Liver (tissue), 8 donors: ENCODE measurements at regions not wholly inside any gene's neighbourhood (a gene's known extent, or its start where the extent isn't known, plus 50 kb on each side); places are given as distances from the start of the nearest gene placed in this dataset.

Experiments
- DNase-seq: peaks from one replicate; pipeline ENCODE4 v3.0.0-alpha.2; 2017; ENCODE audit warnings: low spot score
- H3K27ac ChIP-seq, 2 donors: one replicate each; pipeline ENCODE4 v1.7.0; 2013; ENCODE audit warnings: inconsistent platforms in 2 of 2, low read length in 2 of 2, control low read depth in 1 of 2, low read depth in 1 of 2, mild to moderate bottlenecking in 1 of 2
- H3K27me3 ChIP-seq, 4 donors: one replicate each; pipeline versions ENCODE4 v1.6.1 to v1.7.0; 2013; ENCODE audit warnings: low read length in 3 of 4, inconsistent platforms in 1 of 4, mild to moderate bottlenecking in 1 of 4, moderate library complexity in 1 of 4; ENCODE audit not compliant: control insufficient read depth in 4 of 4, insufficient read depth in 4 of 4
- H3K36me3 ChIP-seq, 4 donors: one replicate each; pipeline versions ENCODE4 v1.6.1 to v1.7.0; 2013; ENCODE audit warnings: low read length in 3 of 4, mild to moderate bottlenecking in 3 of 4, low read depth in 1 of 4, moderate library complexity in 1 of 4; ENCODE audit not compliant: control insufficient read depth in 4 of 4, insufficient read depth in 3 of 4
- H3K4me1 ChIP-seq, 4 donors: one replicate each; pipeline versions ENCODE4 v1.6.1 to v1.7.0; 2013; ENCODE audit warnings: low read length in 3 of 4, mild to moderate bottlenecking in 3 of 4, moderate library complexity in 1 of 4; ENCODE audit not compliant: control insufficient read depth in 4 of 4, insufficient read depth in 4 of 4
- H3K4me3 ChIP-seq, 3 donors: one replicate each; pipeline versions ENCODE4 v1.6.1 to v1.7.0; 2013; ENCODE audit warnings: low read length in 3 of 3, control low read depth in 1 of 3, low read depth in 1 of 3, mild to moderate bottlenecking in 1 of 3
- H3K9ac ChIP-seq, 2 donors: one replicate each; pipeline ENCODE4 v1.7.0; 2013; ENCODE audit warnings: low read length in 2 of 2, mild to moderate bottlenecking in 2 of 2, moderate library complexity in 2 of 2, control low read depth in 1 of 2, low read depth in 1 of 2
- H3K9me3 ChIP-seq, 4 donors: one replicate each; pipeline versions ENCODE4 v1.6.1 to v1.7.0; 2013; ENCODE audit warnings: low read length in 3 of 4; ENCODE audit not compliant: control insufficient read depth in 4 of 4
- EGR1 ChIP-seq, 2 donors: IDR thresholded peaks; 2 replicates each; pipeline ENCODE4 v1.6.1; 2016 to 2018; ENCODE audit warnings: antibody characterized with exemption in 2 of 2, low read depth in 2 of 2
- FOXA1 ChIP-seq: IDR thresholded peaks from 2 replicates; pipeline ENCODE4 v1.6.1; 2016; ENCODE audit warnings: antibody characterized with exemption
- GABPA ChIP-seq, 2 donors: IDR thresholded peaks in 1 of 2; conservative IDR thresholded peaks in 1 of 2; 2 replicates each; pipeline ENCODE4 v1.6.1; 2016; ENCODE audit warnings: antibody characterized with exemption in 2 of 2, mild to moderate bottlenecking in 1 of 2, moderate library complexity in 1 of 2
- HNF4A ChIP-seq, 2 donors: conservative IDR thresholded peaks; 2 replicates each; pipeline ENCODE4 v1.6.1; 2016; ENCODE audit warnings: antibody characterized with exemption in 2 of 2, mild to moderate bottlenecking in 2 of 2
- HNF4G ChIP-seq: IDR thresholded peaks from 2 replicates; pipeline ENCODE4 v1.6.1; 2016; ENCODE audit warnings: antibody characterized with exemption
- JUND ChIP-seq, 2 donors: IDR thresholded peaks; 2 replicates each; pipeline ENCODE4 v1.6.1; 2016; ENCODE audit warnings: antibody characterized with exemption in 2 of 2
- RAD21 ChIP-seq, 2 donors: IDR thresholded peaks; 2 replicates each; pipeline ENCODE4 v1.6.1; 2016; ENCODE audit warnings: antibody characterized with exemption in 2 of 2, mild to moderate bottlenecking in 2 of 2
- RXRA ChIP-seq, 2 donors: IDR thresholded peaks; 2 replicates each; pipeline ENCODE4 v1.6.1; 2017 to 2018; ENCODE audit warnings: antibody characterized with exemption in 2 of 2, mild to moderate bottlenecking in 1 of 2
- SP1 ChIP-seq: IDR thresholded peaks from 2 replicates; pipeline ENCODE4 v1.6.1; 2018; ENCODE audit warnings: antibody characterized with exemption, mild to moderate bottlenecking
- TAF1 ChIP-seq: conservative IDR thresholded peaks from 2 replicates; pipeline ENCODE4 v1.6.1; 2016; ENCODE audit warnings: antibody characterized with exemption, mild to moderate bottlenecking
- YY1 ChIP-seq: IDR thresholded peaks from 2 replicates; pipeline ENCODE4 v1.6.1; 2016; ENCODE audit warnings: antibody characterized with exemption, mild to moderate bottlenecking
- WGBS: extraction: QIAGEN DNeasy Blood & Tissue Kit; methylation state at CpG from one replicate; pipeline ENCODE4 v1.1.7; 2013; 5-methylcytosine and 5-hydroxymethylcytosine counted together
- TF ChIP-seq, protein P1 (sequence below): fragments of 150-350 bp; IDR thresholded peaks from 2 replicates; pipeline ENCODE4 v1.5.1; 2017; ENCODE audit warnings: improper control_type of control experiment, low read depth, low read length; ENCODE audit not compliant: missing input control
- TF ChIP-seq, protein P2 (sequence below): IDR thresholded peaks from 2 replicates; pipeline ENCODE4 v1.6.1; 2016; ENCODE audit warnings: antibody characterized with exemption
- TF ChIP-seq, protein P3 (sequence below): IDR thresholded peaks from 2 replicates; pipeline ENCODE4 v1.6.1; 2016; ENCODE audit warnings: antibody characterized with exemption
- TF ChIP-seq, protein P4 (sequence below): IDR thresholded peaks from 2 replicates; pipeline ENCODE4 v1.6.1; 2016; ENCODE audit warnings: antibody characterized with exemption, mild to moderate bottlenecking
- TF ChIP-seq, protein P5 (sequence below): IDR thresholded peaks from 2 replicates; pipeline ENCODE4 v1.6.1; 2016; ENCODE audit warnings: antibody characterized with exemption
- donor health status: healthy.
- donor health status: healthy.
- donor health status: healthy.
- donor health status: healthy.
- donor health status: healthy.

DNA sequence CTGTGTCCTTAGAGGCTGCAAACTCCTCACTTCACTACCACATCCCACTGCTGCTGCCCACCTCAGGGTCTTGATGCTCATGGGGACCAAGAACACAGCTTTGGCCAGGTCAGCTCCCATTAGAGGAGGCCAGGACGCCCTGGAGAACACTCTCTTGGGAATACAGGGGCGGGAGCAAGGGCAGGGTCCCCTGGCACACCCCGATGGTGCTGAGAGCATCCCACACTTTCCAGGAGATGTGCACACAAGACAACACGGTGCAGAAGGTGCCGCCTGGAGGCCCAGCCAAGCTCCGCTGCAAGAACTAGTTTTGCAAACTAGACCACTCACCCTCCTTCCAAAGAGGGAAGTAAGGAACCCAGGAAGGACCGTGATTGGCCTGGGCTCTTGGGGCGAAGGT is 304.4 kb upstream of the SALL3 start:
- H3K27ac ChIP-seq = no peak overlapping the region
- H3K4me3 ChIP-seq = no peak overlapping the region
- no peak for TF ChIP-seq HNF4A (conservative IDR thresholded peaks at IDR 0.05)
- TF ChIP-seq, protein P1, sequence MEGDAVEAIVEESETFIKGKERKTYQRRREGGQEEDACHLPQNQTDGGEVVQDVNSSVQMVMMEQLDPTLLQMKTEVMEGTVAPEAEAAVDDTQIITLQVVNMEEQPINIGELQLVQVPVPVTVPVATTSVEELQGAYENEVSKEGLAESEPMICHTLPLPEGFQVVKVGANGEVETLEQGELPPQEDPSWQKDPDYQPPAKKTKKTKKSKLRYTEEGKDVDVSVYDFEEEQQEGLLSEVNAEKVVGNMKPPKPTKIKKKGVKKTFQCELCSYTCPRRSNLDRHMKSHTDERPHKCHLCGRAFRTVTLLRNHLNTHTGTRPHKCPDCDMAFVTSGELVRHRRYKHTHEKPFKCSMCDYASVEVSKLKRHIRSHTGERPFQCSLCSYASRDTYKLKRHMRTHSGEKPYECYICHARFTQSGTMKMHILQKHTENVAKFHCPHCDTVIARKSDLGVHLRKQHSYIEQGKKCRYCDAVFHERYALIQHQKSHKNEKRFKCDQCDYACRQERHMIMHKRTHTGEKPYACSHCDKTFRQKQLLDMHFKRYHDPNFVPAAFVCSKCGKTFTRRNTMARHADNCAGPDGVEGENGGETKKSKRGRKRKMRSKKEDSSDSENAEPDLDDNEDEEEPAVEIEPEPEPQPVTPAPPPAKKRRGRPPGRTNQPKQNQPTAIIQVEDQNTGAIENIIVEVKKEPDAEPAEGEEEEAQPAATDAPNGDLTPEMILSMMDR = no peak
- no peak for TF ChIP-seq HNF4G
- no peak for TF ChIP-seq GABPA (IDR thresholded peaks at IDR 0.05 in 1 of 2, conservative IDR thresholded peaks at IDR 0.05 in 1 of 2)
- TF ChIP-seq, protein P2, sequence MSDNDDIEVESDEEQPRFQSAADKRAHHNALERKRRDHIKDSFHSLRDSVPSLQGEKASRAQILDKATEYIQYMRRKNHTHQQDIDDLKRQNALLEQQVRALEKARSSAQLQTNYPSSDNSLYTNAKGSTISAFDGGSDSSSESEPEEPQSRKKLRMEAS = no peak
- TF ChIP-seq FOXA1 = no peak
- no peak for TF ChIP-seq RXRA (IDR thresholded peaks at IDR 0.05)
- TF ChIP-seq, protein P3, sequence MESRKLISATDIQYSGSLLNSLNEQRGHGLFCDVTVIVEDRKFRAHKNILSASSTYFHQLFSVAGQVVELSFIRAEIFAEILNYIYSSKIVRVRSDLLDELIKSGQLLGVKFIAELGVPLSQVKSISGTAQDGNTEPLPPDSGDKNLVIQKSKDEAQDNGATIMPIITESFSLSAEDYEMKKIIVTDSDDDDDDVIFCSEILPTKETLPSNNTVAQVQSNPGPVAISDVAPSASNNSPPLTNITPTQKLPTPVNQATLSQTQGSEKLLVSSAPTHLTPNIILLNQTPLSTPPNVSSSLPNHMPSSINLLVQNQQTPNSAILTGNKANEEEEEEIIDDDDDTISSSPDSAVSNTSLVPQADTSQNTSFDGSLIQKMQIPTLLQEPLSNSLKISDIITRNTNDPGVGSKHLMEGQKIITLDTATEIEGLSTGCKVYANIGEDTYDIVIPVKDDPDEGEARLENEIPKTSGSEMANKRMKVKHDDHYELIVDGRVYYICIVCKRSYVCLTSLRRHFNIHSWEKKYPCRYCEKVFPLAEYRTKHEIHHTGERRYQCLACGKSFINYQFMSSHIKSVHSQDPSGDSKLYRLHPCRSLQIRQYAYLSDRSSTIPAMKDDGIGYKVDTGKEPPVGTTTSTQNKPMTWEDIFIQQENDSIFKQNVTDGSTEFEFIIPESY = no peak
- no peak for TF ChIP-seq YY1
- TF ChIP-seq RAD21 (IDR thresholded peaks at IDR 0.05) = no peak
- no peak for TF ChIP-seq TAF1
- no peak for TF ChIP-seq SP1
- TF ChIP-seq EGR1 (IDR thresholded peaks at IDR 0.05; ENCODE audit: low read depth in 2 of 2) = no peak
- no peak for TF ChIP-seq JUND (IDR thresholded peaks at IDR 0.05)
- TF ChIP-seq, protein P4, sequence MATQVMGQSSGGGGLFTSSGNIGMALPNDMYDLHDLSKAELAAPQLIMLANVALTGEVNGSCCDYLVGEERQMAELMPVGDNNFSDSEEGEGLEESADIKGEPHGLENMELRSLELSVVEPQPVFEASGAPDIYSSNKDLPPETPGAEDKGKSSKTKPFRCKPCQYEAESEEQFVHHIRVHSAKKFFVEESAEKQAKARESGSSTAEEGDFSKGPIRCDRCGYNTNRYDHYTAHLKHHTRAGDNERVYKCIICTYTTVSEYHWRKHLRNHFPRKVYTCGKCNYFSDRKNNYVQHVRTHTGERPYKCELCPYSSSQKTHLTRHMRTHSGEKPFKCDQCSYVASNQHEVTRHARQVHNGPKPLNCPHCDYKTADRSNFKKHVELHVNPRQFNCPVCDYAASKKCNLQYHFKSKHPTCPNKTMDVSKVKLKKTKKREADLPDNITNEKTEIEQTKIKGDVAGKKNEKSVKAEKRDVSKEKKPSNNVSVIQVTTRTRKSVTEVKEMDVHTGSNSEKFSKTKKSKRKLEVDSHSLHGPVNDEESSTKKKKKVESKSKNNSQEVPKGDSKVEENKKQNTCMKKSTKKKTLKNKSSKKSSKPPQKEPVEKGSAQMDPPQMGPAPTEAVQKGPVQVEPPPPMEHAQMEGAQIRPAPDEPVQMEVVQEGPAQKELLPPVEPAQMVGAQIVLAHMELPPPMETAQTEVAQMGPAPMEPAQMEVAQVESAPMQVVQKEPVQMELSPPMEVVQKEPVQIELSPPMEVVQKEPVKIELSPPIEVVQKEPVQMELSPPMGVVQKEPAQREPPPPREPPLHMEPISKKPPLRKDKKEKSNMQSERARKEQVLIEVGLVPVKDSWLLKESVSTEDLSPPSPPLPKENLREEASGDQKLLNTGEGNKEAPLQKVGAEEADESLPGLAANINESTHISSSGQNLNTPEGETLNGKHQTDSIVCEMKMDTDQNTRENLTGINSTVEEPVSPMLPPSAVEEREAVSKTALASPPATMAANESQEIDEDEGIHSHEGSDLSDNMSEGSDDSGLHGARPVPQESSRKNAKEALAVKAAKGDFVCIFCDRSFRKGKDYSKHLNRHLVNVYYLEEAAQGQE = no peak
- TF ChIP-seq, protein P5, sequence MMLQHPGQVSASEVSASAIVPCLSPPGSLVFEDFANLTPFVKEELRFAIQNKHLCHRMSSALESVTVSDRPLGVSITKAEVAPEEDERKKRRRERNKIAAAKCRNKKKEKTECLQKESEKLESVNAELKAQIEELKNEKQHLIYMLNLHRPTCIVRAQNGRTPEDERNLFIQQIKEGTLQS = no peak
- no peaks in the 10 kb centered on the region for H3K9me3 ChIP-seq
- H3K9ac ChIP-seq = no peak overlapping the region
- WGBS = 72% methylated on average over 8 of the region's 8 CpGs
- H3K27me3 ChIP-seq = peaks cover 0 to 2% (median 0%) of the 10 kb centered on the region in 4 donors
- DNase-seq = no peak
- H3K36me3 ChIP-seq = no peaks in the 10 kb centered on the region
- no peaks in the 10 kb centered on the region for H3K4me1 ChIP-seq
